Lung (tissue), 11 donors: ENCODE measurements at regions not wholly inside any gene's neighbourhood (a gene's known extent, or its start where the extent isn't known, plus 50 kb on each side); places are given as distances from the start of the nearest gene placed in this dataset.

Experiments
- ATAC-seq: fragments of 200-7000 bp; cut with Tn5 transposase; one replicate; pipeline ENCODE4 v1.9.1; 2020; ENCODE audit warnings: moderate number of reproducible peaks; ENCODE audit not compliant: insufficient read depth, low FRiP score
- DNase-seq, 3 donors: peaks; one replicate each; pipeline ENCODE4 v3.0.0-alpha.2; 2013 to 2017
- H3K27ac ChIP-seq, 2 donors: one replicate each; pipeline ENCODE4 v1.5.1; 2013; ENCODE audit warnings: mild to moderate bottlenecking in 2 of 2, moderate library complexity in 2 of 2, control low read depth in 1 of 2, inconsistent platforms in 1 of 2, low read depth in 1 of 2, low read length in 1 of 2
- H3K27me3 ChIP-seq, 3 donors: one replicate each; pipeline ENCODE4 v1.5.1; 2013; ENCODE audit warnings: low read length in 2 of 3; ENCODE audit not compliant: control insufficient read depth in 3 of 3, insufficient read depth in 3 of 3
- H3K36me3 ChIP-seq, 4 donors: one replicate each; pipeline ENCODE4 v1.5.1; 2013; ENCODE audit warnings: low read length in 4 of 4, mild to moderate bottlenecking in 1 of 4, moderate library complexity in 1 of 4; ENCODE audit not compliant: control insufficient read depth in 4 of 4, insufficient read depth in 4 of 4
- H3K4me1 ChIP-seq, 5 donors: one replicate each; pipeline ENCODE4 v1.5.1; 2013; ENCODE audit warnings: low read length in 5 of 5, mild to moderate bottlenecking in 2 of 5, moderate library complexity in 1 of 5; ENCODE audit not compliant: control insufficient read depth in 5 of 5, insufficient read depth in 5 of 5
- H3K4me3 ChIP-seq: one replicate; pipeline ENCODE4 v1.5.1; 2013; ENCODE audit warnings: mild to moderate bottlenecking, control low read depth, moderate library complexity
- H3K9ac ChIP-seq, 2 donors: one replicate each; pipeline ENCODE4 v1.5.1; 2013; ENCODE audit warnings: low read length in 2 of 2, control low read depth in 1 of 2; ENCODE audit not compliant: insufficient read depth in 1 of 2
- H3K9me3 ChIP-seq, 4 donors: one replicate each; pipeline ENCODE4 v1.5.1; 2013; ENCODE audit warnings: low read length in 3 of 4, mild to moderate bottlenecking in 1 of 4, moderate library complexity in 1 of 4; ENCODE audit not compliant: control insufficient read depth in 4 of 4, insufficient read depth in 3 of 4
- CTCF ChIP-seq: IDR thresholded peaks from 2 replicates; pipeline ENCODE4 v1.5.1; 2012; ENCODE audit warnings: mild to moderate bottlenecking; ENCODE audit errors: control extremely low read depth, extremely low read depth
- WGBS, 2 donors: extraction: QIAGEN DNeasy Blood & Tissue Kit; methylation state at CpG; one replicate each; pipeline ENCODE4 v1.1.7; 2013; 5-methylcytosine and 5-hydroxymethylcytosine counted together
- donor health status: control.
- donor health status: control.
- donor health status: Bipolar disorder and iron deficiency.
- donor health status: healthy.
- donor health status: DM: yes; HTN: yes; CAD: no.

DNA sequence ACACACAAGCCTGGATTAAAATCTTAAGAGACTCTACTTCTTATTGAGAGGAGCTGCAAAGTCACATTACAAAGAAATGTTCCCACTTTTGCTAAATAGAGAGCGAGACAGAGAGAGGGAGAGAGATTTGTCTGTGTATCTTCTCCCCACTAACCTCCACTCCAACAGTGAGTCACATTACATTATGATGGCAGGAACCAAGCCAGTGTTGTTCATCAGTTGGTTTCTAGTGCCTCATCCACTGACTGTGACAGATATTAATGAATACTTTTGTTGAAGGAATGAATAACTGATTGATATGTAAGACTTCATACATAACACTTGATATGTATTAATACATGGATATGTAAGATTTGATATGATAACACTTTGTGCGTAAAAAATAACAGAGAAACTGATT lies 258.2 kb upstream of the SORCS1 start:
- H3K4me3 ChIP-seq: no peak overlapping the region
- H3K4me1 ChIP-seq: no peaks in the 10 kb centered on the region
- 89 to 94% methylated on average over 2 of the region's 2 CpGs for WGBS, 2 donors
- H3K27ac ChIP-seq: no peak overlapping the region
- ATAC-seq (no peak), DNase-seq (no peak)
- H3K27me3 ChIP-seq: no peaks in the 10 kb centered on the region
- no peak overlapping the region for H3K9ac ChIP-seq
- H3K36me3 ChIP-seq: no peaks in the 10 kb centered on the region
- TF ChIP-seq CTCF: no peak
- no peaks in the 10 kb centered on the region for H3K9me3 ChIP-seq

DNA sequence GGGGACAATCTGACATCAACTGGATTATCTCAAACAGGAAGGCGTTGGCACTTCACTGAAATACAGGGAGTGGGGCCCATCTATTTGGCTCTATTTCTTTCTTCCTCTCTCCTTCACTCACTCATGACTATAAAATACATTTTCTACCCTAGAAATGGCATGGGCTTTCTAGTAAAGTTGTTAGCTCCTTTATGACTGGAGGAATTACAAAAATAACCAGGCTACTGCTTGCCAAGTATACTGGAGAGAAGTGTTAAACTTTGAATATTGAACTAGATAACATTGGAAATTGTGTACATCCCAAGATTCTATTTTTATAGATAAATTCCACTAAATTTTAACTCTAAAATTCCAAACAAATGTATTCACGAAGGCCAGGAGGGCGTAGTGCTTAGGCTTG lies 255.7 kb upstream of the SORCS1 start:
- Histone ChIP-seq H3K4me1 (no peaks in the 10 kb centered on the region), H3K27me3 (no peaks in the 10 kb centered on the region), H3K9ac (no peak overlapping the region), H3K27ac (no peak overlapping the region), H3K9me3 (no peaks in the 10 kb centered on the region), H3K36me3 (no peaks in the 10 kb centered on the region), H3K4me3 (no peak overlapping the region)
- no peak for TF ChIP-seq CTCF
- WGBS, 2 donors: 83 to 91% methylated on average over 3 of the region's 3 CpGs
- DNase-seq: no peak
- ATAC-seq: no peak

GRCh38 chr10:107418085-107418806 lies 253.7 kb upstream of the SORCS1 start:
- Histone ChIP-seq H3K4me3 (no peak overlapping the region), H3K4me1 (no peaks in the 10 kb centered on the region), H3K36me3 (no peaks in the 10 kb centered on the region), H3K9ac (no peak overlapping the region), H3K9me3 (no peaks in the 10 kb centered on the region), H3K27ac (no peak overlapping the region), H3K27me3 (no peaks in the 10 kb centered on the region)
- TF ChIP-seq CTCF: no peak
- WGBS, 2 donors: 79 to 89% methylated on average over 7 of the region's 7 CpGs
- ATAC-seq (no peak), DNase-seq (no peak)

GRCh38 chr10:107417446-107417845 lies 252.9 kb upstream of the SORCS1 start:
- Histone ChIP-seq H3K27ac (no peak overlapping the region), H3K9ac (no peak overlapping the region), H3K27me3 (no peaks in the 10 kb centered on the region), H3K4me3 (no peak overlapping the region), H3K36me3 (no peaks in the 10 kb centered on the region), H3K9me3 (no peaks in the 10 kb centered on the region), H3K4me1 (no peaks in the 10 kb centered on the region)
- no peak for DNase-seq
- 86 to 94% methylated on average over 2 of the region's 2 CpGs for WGBS, 2 donors
- TF ChIP-seq CTCF: no peak
- ATAC-seq: no peak
